Astrocyte (in vitro differentiated cells and primary cell): ENCODE measurements at regions not wholly inside any gene's neighbourhood (a gene's known extent, or its start where the extent isn't known, plus 50 kb on each side); places are given as distances from the start of the nearest gene placed in this dataset.

Source experiments
- DNase-seq: peaks from one replicate; pipeline ENCODE4 v3.0.0-alpha.2; 2010; ENCODE audit warnings: low read depth
- FAIRE-seq: peaks from 2 replicates; lab custom pipeline; 2011; peaks lifted over from hg19 to GRCh38; lab: Jason Lieb, UNC
- H2AFZ ChIP-seq: 2 replicates; pipeline ENCODE4 v1.6.0; 2012; ENCODE audit warnings: low read depth, low read length, inconsistent platforms
- H3K27ac ChIP-seq: 2 replicates; pipeline ENCODE4 v1.5.1; 2011; ENCODE audit warnings: low read depth, low read length, inconsistent platforms
- H3K27me3 ChIP-seq: 2 replicates; pipeline ENCODE4 v1.6.0; 2011; ENCODE audit warnings: low read length, inconsistent platforms; ENCODE audit not compliant: insufficient read depth
- H3K36me3 ChIP-seq: 2 replicates; pipeline ENCODE4 v1.5.1; 2011; ENCODE audit warnings: low read length, inconsistent platforms; ENCODE audit not compliant: insufficient read depth
- H3K4me1 ChIP-seq: 2 replicates; pipeline ENCODE4 v1.5.1; 2011; ENCODE audit warnings: low read length, inconsistent platforms; ENCODE audit not compliant: insufficient read depth
- H3K4me2 ChIP-seq: 2 replicates; pipeline ENCODE4 v1.6.0; 2012; ENCODE audit warnings: low read length, inconsistent platforms
- H3K4me3 ChIP-seq: 2 replicates; pipeline ENCODE4 v1.5.1; 2011; ENCODE audit warnings: low read depth, mild to moderate bottlenecking, low read length, inconsistent platforms; ENCODE audit not compliant: insufficient read depth
- H3K79me2 ChIP-seq: 2 replicates; pipeline ENCODE4 v1.6.0; 2012; ENCODE audit warnings: mild to moderate bottlenecking, low read length, inconsistent platforms; ENCODE audit not compliant: insufficient read depth
- H3K9ac ChIP-seq: 2 replicates; pipeline ENCODE4 v1.6.0; 2012; ENCODE audit warnings: mild to moderate bottlenecking, low read length, inconsistent platforms
- H3K9me3 ChIP-seq: 2 replicates; pipeline ENCODE4 v1.5.1; 2012; ENCODE audit warnings: low read depth, mild to moderate bottlenecking, low read length, inconsistent platforms; ENCODE audit not compliant: insufficient read depth
- H4K20me1 ChIP-seq: 2 replicates; pipeline ENCODE4 v1.6.0; 2012; ENCODE audit warnings: low read length, inconsistent platforms; ENCODE audit not compliant: insufficient read depth
- H3K27ac Mint-ChIP-seq: one replicate; pipeline ENCODE4 v1.8.0; 2021; ENCODE audit warnings: mild to moderate bottlenecking, mixed read lengths; ENCODE audit not compliant: unreplicated experiment
- H3K27me3 Mint-ChIP-seq: one replicate; pipeline ENCODE4 v1.8.0; 2021; ENCODE audit warnings: low read depth, mixed read lengths; ENCODE audit not compliant: unreplicated experiment
- H3K36me3 Mint-ChIP-seq: one replicate; pipeline ENCODE4 v1.8.0; 2021; ENCODE audit warnings: low read depth, mixed read lengths; ENCODE audit not compliant: unreplicated experiment
- H3K4me1 Mint-ChIP-seq: one replicate; pipeline ENCODE4 v1.8.0; 2021; ENCODE audit warnings: low read depth, mixed read lengths; ENCODE audit not compliant: unreplicated experiment
- H3K4me3 Mint-ChIP-seq: one replicate; pipeline ENCODE4 v1.8.0; 2021; ENCODE audit warnings: mild to moderate bottlenecking, moderate library complexity, mixed read lengths; ENCODE audit not compliant: unreplicated experiment
- H3K9me3 Mint-ChIP-seq: one replicate; pipeline ENCODE4 v1.8.0; 2021; ENCODE audit warnings: mild to moderate bottlenecking, mixed read lengths; ENCODE audit not compliant: unreplicated experiment
- EZH2 ChIP-seq: IDR thresholded peaks from 2 replicates; pipeline ENCODE4 v1.6.1; 2012; ENCODE audit warnings: mild to moderate bottlenecking, low read length, inconsistent platforms; ENCODE audit not compliant: insufficient read depth
- TF ChIP-seq, protein P1 (sequence below): IDR thresholded peaks from 2 replicates; pipeline ENCODE4 v1.5.1; 2011; ENCODE audit warnings: low read depth, mild to moderate bottlenecking, inconsistent platforms, low read length, moderate library complexity; ENCODE audit not compliant: insufficient read depth

DNA sequence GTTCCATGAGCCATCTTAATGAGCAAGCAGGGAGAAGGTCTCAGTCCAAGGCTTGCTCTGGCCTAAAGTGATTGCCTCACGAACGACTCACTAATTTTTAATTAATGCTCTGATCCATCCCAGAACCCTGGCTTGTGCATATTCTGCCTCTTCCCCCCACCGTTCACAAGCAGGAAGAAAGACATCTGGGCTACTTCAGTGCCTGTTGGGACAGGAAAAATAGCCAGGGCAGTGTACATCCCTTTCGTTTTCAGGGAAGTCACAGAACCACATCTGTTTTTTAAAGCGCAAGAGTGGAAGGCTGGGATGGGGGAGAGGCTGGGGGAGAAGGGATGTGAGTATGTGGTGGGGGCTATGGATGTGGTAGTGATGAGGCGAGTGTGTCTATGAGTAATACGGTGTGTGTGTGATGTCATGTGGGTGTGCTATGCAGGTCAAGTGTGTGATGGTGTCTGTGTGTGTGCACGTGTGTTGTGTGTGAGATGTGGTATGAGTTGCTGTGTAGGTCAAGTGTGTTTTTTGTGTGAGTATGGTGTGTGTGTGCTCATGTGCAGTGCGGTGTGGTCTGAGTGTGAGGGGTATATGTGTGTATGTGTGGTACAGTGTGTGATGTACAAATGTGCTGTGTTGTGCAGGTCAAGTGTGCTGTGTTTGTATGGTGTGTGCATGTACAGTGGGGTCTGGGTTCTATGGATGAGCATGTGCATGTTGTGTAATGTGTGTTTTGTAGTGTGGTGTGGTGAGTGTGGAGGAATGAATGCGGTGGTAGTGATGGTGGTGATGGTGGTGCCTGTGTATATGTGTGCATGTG lies 64.9 kb upstream of the SYT6 start:
- Histone ChIP-seq H3K4me1 (no peaks in the 10 kb centered on the region), H3K9ac (no peak overlapping the region), H3K9me3 (no peaks in the 10 kb centered on the region), H3K27me3 (peaks cover 29% of the 10 kb centered on the region), H4K20me1 (no peaks in the 10 kb centered on the region), H3K4me2 (no peak overlapping the region), H3K79me2 (no peaks in the 10 kb centered on the region), H3K27ac (no peak overlapping the region), H2AFZ (no peak overlapping the region), H3K36me3 (no peaks in the 10 kb centered on the region), H3K4me3 (no peak overlapping the region)
- DNase-seq (no peak), FAIRE-seq (no peak)
- Mint-ChIP-seq H3K9me3 (no peaks in the 10 kb centered on the region), H3K4me3 (no peak overlapping the region), H3K27me3 (peaks cover 7% of the 10 kb centered on the region), H3K36me3 (no peaks in the 10 kb centered on the region), H3K4me1 (peaks cover 2% of the 10 kb centered on the region), H3K27ac (no peak overlapping the region)
- TF ChIP-seq, protein P1, sequence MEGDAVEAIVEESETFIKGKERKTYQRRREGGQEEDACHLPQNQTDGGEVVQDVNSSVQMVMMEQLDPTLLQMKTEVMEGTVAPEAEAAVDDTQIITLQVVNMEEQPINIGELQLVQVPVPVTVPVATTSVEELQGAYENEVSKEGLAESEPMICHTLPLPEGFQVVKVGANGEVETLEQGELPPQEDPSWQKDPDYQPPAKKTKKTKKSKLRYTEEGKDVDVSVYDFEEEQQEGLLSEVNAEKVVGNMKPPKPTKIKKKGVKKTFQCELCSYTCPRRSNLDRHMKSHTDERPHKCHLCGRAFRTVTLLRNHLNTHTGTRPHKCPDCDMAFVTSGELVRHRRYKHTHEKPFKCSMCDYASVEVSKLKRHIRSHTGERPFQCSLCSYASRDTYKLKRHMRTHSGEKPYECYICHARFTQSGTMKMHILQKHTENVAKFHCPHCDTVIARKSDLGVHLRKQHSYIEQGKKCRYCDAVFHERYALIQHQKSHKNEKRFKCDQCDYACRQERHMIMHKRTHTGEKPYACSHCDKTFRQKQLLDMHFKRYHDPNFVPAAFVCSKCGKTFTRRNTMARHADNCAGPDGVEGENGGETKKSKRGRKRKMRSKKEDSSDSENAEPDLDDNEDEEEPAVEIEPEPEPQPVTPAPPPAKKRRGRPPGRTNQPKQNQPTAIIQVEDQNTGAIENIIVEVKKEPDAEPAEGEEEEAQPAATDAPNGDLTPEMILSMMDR: no peak
- TF ChIP-seq EZH2: no peak

DNA sequence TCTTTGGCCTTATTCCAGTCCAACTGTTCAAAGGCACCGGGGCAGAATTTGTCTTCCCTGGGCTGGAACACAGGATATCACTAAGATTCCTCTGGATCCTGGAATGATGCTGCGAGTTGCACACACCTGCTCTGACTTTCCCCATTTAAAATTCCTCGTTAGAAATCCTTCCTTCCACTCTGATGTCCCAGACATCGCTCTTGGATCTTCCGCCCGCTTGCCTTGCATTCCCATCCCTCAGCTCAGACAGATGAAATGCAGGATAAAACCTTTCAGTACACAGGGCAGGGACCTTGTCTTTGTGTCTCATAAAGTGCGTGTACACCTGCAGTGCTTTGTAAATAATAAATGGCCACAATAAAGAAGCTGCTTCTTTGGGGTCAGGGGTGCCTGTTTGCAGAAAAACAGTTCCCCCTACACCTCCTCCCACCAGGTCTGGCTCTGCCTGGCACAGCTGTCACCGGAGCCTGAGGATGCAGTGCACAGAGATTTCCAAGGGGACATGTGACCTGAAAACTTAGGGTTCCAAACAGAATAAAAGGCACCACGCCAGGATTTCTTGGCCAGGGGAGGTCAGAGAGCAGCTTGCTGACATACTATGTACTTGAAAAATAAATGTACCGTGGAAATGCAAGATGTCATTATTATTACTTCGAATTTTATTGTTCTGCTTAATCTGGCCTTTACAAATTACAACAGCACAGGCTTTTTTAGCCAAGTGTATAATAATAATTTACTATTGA lies 62.9 kb upstream of the SYT6 start:
- H3K27ac ChIP-seq: no peak overlapping the region
- H3K9me3 Mint-ChIP-seq: no peaks in the 10 kb centered on the region
- H3K27ac Mint-ChIP-seq: no peak overlapping the region
- H3K4me3 ChIP-seq: no peak overlapping the region
- TF ChIP-seq EZH2: no peak
- TF ChIP-seq, protein P1: no peak
- no peaks in the 10 kb centered on the region for H3K36me3 ChIP-seq
- no peak overlapping the region for H3K9ac ChIP-seq
- peaks cover 2% of the 10 kb centered on the region for H3K4me1 Mint-ChIP-seq
- no peak overlapping the region for H2AFZ ChIP-seq
- H3K36me3 Mint-ChIP-seq: no peaks in the 10 kb centered on the region
- H3K4me2 ChIP-seq: no peak overlapping the region
- no peaks in the 10 kb centered on the region for H3K4me1 ChIP-seq
- DNase-seq (no peak), FAIRE-seq (no peak)
- H3K27me3 Mint-ChIP-seq: peaks cover 25% of the 10 kb centered on the region
- H3K9me3 ChIP-seq: no peaks in the 10 kb centered on the region
- peaks cover 24% of the 10 kb centered on the region for H3K27me3 ChIP-seq
- no peaks in the 10 kb centered on the region for H4K20me1 ChIP-seq
- H3K4me3 Mint-ChIP-seq: no peak overlapping the region
- no peaks in the 10 kb centered on the region for H3K79me2 ChIP-seq
